A549 (cell line): ENCODE measurements at regions not wholly inside any gene's neighbourhood (a gene's known extent, or its start where the extent isn't known, plus 50 kb on each side); places are given as distances from the start of the nearest gene placed in this dataset.

ENCODE experiments used
- ATAC-seq, 2 experiments: fragments of 200-7000 bp in 1 of 2; fragments of >200 bp in 1 of 2; cut with Nextera tagmentation in 1 of 2; cut with Tn5 transposase in 1 of 2; 3 replicates each; pipeline versions ENCODE4 v1.8.0 to v1.9.1; 2018 to 2020; ENCODE audit warnings: mild to moderate bottlenecking in 1 of 2, moderate library complexity in 1 of 2
- CTCF ChIA-PET: fragments of 300-600 bp; sonication (Branson Sonifier 250); formaldehyde crosslinking; extraction: SDS; loops from one replicate; lab custom pipeline; 2021; ENCODE audit warnings: antibody characterized with exemption, inconsistent platforms; lab: Yijun Ruan, JAX
- POLR2A ChIA-PET: fragments of 350-600 bp; formaldehyde crosslinking; extraction: SDS; loops from one replicate; lab custom pipeline; 2021; ENCODE audit warnings: antibody characterized with exemption, inconsistent platforms; lab: Yijun Ruan, JAX
- DNase-seq, 2 experiments: peaks; one replicate each; pipeline versions ENCODE4 v3.0.0 to v3.0.0-alpha.2; 2011 to 2016; ENCODE audit warnings: low read depth in 1 of 2, low spot score in 1 of 2
- FAIRE-seq: peaks from 2 replicates; lab custom pipeline; 2011; peaks lifted over from hg19 to GRCh38; lab: Jason Lieb, UNC
- H3K27ac ChIP-seq, 2 experiments: fragments of >200 bp; sonication (Bioruptor Twin); formaldehyde crosslinking; 3 replicates each; pipeline ENCODE4 v1.5.1; 2016 to 2017
- H3K4me1 ChIP-seq: fragments of >200 bp; sonication (Bioruptor Twin); formaldehyde crosslinking; 3 replicates; pipeline ENCODE4 v1.6.1; 2016
- H3K4me2 ChIP-seq: fragments of >200 bp; sonication (Bioruptor Twin); formaldehyde crosslinking; 3 replicates; pipeline ENCODE4 v1.6.1; 2016
- H3K4me3 ChIP-seq: fragments of >200 bp; sonication (Bioruptor Twin); formaldehyde crosslinking; 3 replicates; pipeline ENCODE4 v1.5.1; 2016
- H3K9me3 ChIP-seq: fragments of >200 bp; sonication (Bioruptor Twin); formaldehyde crosslinking; 3 replicates; pipeline ENCODE4 v1.6.1; 2016
- BHLHE40 ChIP-seq: IDR thresholded peaks from 2 replicates; pipeline ENCODE4 v1.6.1; 2012; ENCODE audit warnings: low read depth, low read length, inconsistent platforms
- CBX8 ChIP-seq: fragments of 200-600 bp; sonication (generic); IDR thresholded peaks from 2 replicates; pipeline ENCODE4 v1.6.1; 2016
- CTCF ChIP-seq: fragments of >200 bp; sonication (Bioruptor Twin); formaldehyde crosslinking; IDR thresholded peaks from 3 replicates; pipeline ENCODE4 v1.5.1; 2016
- E2F6 ChIP-seq: IDR thresholded peaks from 2 replicates; pipeline ENCODE4 v1.6.1; 2012; ENCODE audit warnings: low read depth, borderline replicate concordance
- EHF ChIP-seq: fragments of 250-450 bp; sonication (Bioruptor Pico); IDR thresholded peaks from 2 replicates; pipeline ENCODE4 v1.5.0; 2020; ENCODE audit warnings: mild to moderate bottlenecking
- EHMT2 ChIP-seq: fragments of 200-600 bp; sonication (generic); IDR thresholded peaks from 2 replicates; pipeline ENCODE4 v1.6.1; 2016; ENCODE audit warnings: antibody characterized with exemption, low read depth, mild to moderate bottlenecking, moderate library complexity
- ELK1 ChIP-seq: fragments of 150-350 bp; IDR thresholded peaks from 2 replicates; pipeline ENCODE4 v1.6.1; 2014; ENCODE audit warnings: low read depth, mild to moderate bottlenecking, low read length
- EP300 ChIP-seq, 2 experiments: fragments of >200 bp; sonication (Bioruptor Twin); formaldehyde crosslinking; IDR thresholded peaks; 2 replicates in 1 of 2; 3 replicates in 1 of 2; pipeline ENCODE4 v1.6.1; 2016 to 2017
- FOSL2 ChIP-seq, 2 experiments: fragments of 450-650 bp in 1 of 2; fragments of >200 bp in 1 of 2; sonication (Bioruptor Twin) in 1 of 2; formaldehyde crosslinking; IDR thresholded peaks; 2 replicates each; pipeline versions ENCODE4 v1.5.0 to v1.6.1; 2016 to 2020; ENCODE audit warnings: mild to moderate bottlenecking in 1 of 2, moderate library complexity in 1 of 2
- GATA3 ChIP-seq: IDR thresholded peaks from 2 replicates; pipeline ENCODE4 v1.6.1; 2012; ENCODE audit warnings: borderline replicate concordance
- HOXA7 ChIP-seq: fragments of 250-450 bp; sonication (Bioruptor Pico); IDR thresholded peaks from 2 replicates; pipeline ENCODE4 v1.5.0; 2020; ENCODE audit warnings: mild to moderate bottlenecking, moderate library complexity
- JUN ChIP-seq, 2 experiments: fragments of >200 bp; sonication (Bioruptor Twin); formaldehyde crosslinking; IDR thresholded peaks; 2 replicates in 1 of 2; 3 replicates in 1 of 2; pipeline ENCODE4 v1.6.1; 2016 to 2017
- JUNB ChIP-seq: fragments of >200 bp; sonication (Bioruptor Twin); formaldehyde crosslinking; IDR thresholded peaks from 2 replicates; pipeline ENCODE4 v1.6.1; 2016
- KDM5A ChIP-seq: fragments of 200-600 bp; sonication (generic); IDR thresholded peaks from 2 replicates; pipeline ENCODE4 v1.6.1; 2016; ENCODE audit warnings: antibody characterized with exemption, mild to moderate bottlenecking
- NR3C1 ChIP-seq: fragments of >200 bp; sonication (Bioruptor Twin); formaldehyde crosslinking; IDR thresholded peaks from 3 replicates; pipeline ENCODE4 v1.6.1; 2017
- POLR2A ChIP-seq: IDR thresholded peaks from 2 replicates; pipeline ENCODE4 v1.6.1; 2012; ENCODE audit warnings: mild to moderate bottlenecking, low read length
- RAD21 ChIP-seq, 2 experiments: fragments of >200 bp in 1 of 2; sonication (Bioruptor Twin) in 1 of 2; formaldehyde crosslinking in 1 of 2; IDR thresholded peaks in 1 of 2; conservative IDR thresholded peaks in 1 of 2; 2 replicates in 1 of 2; 3 replicates in 1 of 2; pipeline ENCODE4 v1.6.1; 2012 to 2018; ENCODE audit warnings: inconsistent platforms in 1 of 2
- RCOR1 ChIP-seq: fragments of 150-350 bp; IDR thresholded peaks from 2 replicates; pipeline ENCODE4 v1.6.1; 2014; ENCODE audit warnings: antibody characterized with exemption, low read length, low read depth
- SMC3 ChIP-seq: fragments of >200 bp; sonication (Bioruptor Twin); formaldehyde crosslinking; IDR thresholded peaks from 3 replicates; pipeline ENCODE4 v1.6.1; 2018; ENCODE audit warnings: inconsistent platforms
- TP53 ChIP-seq: fragments of 250-450 bp; sonication (Bioruptor Pico); IDR thresholded peaks from 2 replicates; pipeline ENCODE4 v1.5.0; 2021; ENCODE audit warnings: mild to moderate bottlenecking, moderate library complexity
- WGBS: methylation state at CpG from one replicate; pipeline ENCODE4 v1.1.6; 2017; ENCODE audit errors: missing lambda C conversion rate; 5-methylcytosine and 5-hydroxymethylcytosine counted together

- TF ChIP-seq TP53 (CRISPR knock-in tag) (no peak), EP300 (IDR thresholded peaks at IDR 0.05) (no peak), HOXA7 (no peak), RCOR1 (no peak), CBX8 (no peak), EHMT2 (no peak), FOSL2 (IDR thresholded peaks at IDR 0.05) (no peak), FOSL2 (CRISPR knock-in tag; IDR thresholded peaks at IDR 0.05) (no peak), CTCF (no peak), ELK1 (no peak)
- 83% methylated on average over 1 of the region's 1 CpG for WGBS
- POLR2A ChIA-PET = no interaction called here
- Histone ChIP-seq H3K4me2 (no peak overlapping the region), H3K9me3 (0 out of 3 replicates have a peak, but pooled peaks cover 8% of the 10 kb centered on the region), H3K4me3 (no peak overlapping the region), H3K27ac (no peak overlapping the region), H3K4me1 (no peaks in the 10 kb centered on the region)
- FAIRE-seq (no peak), ATAC-seq (no peak), DNase-seq (no peak)
- CTCF ChIA-PET = no interaction called here
Measured at GRCh38 chr2:188752311-188752710, 221.9 kb upstream of the COL3A1 start.

- no peak for FAIRE-seq
- WGBS = 72% methylated on average over 2 of the region's 2 CpGs
- CTCF ChIA-PET = no interaction called here
Measured at GRCh38 chr2:188762151-188762550, 212.0 kb upstream of the COL3A1 start.

GRCh38 chr2:188765522-188766470 lies 208.4 kb upstream of the COL3A1 start:
- Histone ChIP-seq H3K4me1 (no peaks in the 10 kb centered on the region), H3K27ac (no peak overlapping the region), H3K4me2 (no peak overlapping the region), H3K9me3 (no peaks in the 10 kb centered on the region), H3K4me3 (no peak overlapping the region)
- FAIRE-seq (no peak), DNase-seq (peak in 1 of 2 experiments; percentile 30), ATAC-seq (peak in 1 of 2 experiments; percentile 72; a peak in 4 of 6 replicates)
- TF ChIP-seq CTCF (peak; percentile 29), EHMT2 (no peak), BHLHE40 (no peak), EHF (no peak), SMC3 (peak; percentile 33; the same call in 2 of the 3 replicates), E2F6 (no peak), JUN (IDR thresholded peaks at IDR 0.05) (no peak), GATA3 (no peak), RAD21 (conservative IDR thresholded peaks at IDR 0.05 in 1 of 2, IDR thresholded peaks at IDR 0.05 in 1 of 2) (peak; percentile 26 to 47; a peak in 3 of 5 replicates)
- CTCF ChIA-PET = interaction anchor here (0.6 to 1.2 kb wide), 2 partner anchors 15 to 232 kb away, joined by 3 read pairs; no protein-coding TSS in a partner anchor
- POLR2A ChIA-PET = no interaction called here
- WGBS = 85% methylated on average over 3 of the region's 3 CpGs

More at GRCh38 chr2:188762151-188762550, 212.0 kb upstream of the COL3A1 start:
- TF ChIP-seq POLR2A = no peak
- no peak for TF ChIP-seq CTCF
- no peak for TF ChIP-seq KDM5A
- TF ChIP-seq HOXA7 = no peak
- TF ChIP-seq CBX8 = no peak
- no peak for TF ChIP-seq JUNB
- TF ChIP-seq NR3C1 = no peak
- ATAC-seq = no peak
- POLR2A ChIA-PET = no interaction called here
- Histone ChIP-seq H3K4me2 (no peak overlapping the region), H3K4me3 (no peak overlapping the region), H3K4me1 (no peaks in the 10 kb centered on the region), H3K9me3 (peaks cover 10% of the 10 kb centered on the region; the same call in 2 of the 3 replicates), H3K27ac (no peak overlapping the region)
- DNase-seq = no peak
